GM18868 (cell line): ENCODE measurements at regions not wholly inside any gene's neighbourhood (a gene's known extent, or its start where the extent isn't known, plus 50 kb on each side); places are given as distances from the start of the nearest gene placed in this dataset.
A peak's percentile ranks its signal among the peaks of the same experiment; 100 is the strongest.
"Not testable (repeated sequence)": the region's sequence is repeated elsewhere in the genome, so short reads cannot be mapped to it uniquely, and the experiment has no call there.

Experiments
- ATAC-seq: cut with Tn5 transposase; IDR thresholded peaks from one replicate; pipeline ENCODE4 v1.9.1; 2021; ENCODE audit warnings: mild to moderate bottlenecking, moderate library complexity; ENCODE audit not compliant: unreplicated experiment

GRCh38 chr6:84581494-84582259 is 182.7 kb downstream of the TBX18 start:
- ATAC-seq = peak; percentile 56

- no peak for ATAC-seq
Observed at GRCh38 chr6:84579404-84579803, 185.0 kb downstream of the TBX18 start.

GRCh38 chr6:84576029-84576428 is 188.4 kb downstream of the TBX18 start:
- no peak for ATAC-seq

- ATAC-seq = peak; percentile 96
Observed at GRCh38 chr6:84575264-84575663, 189.1 kb downstream of the TBX18 start.

GRCh38 chr6:84569882-84570281 is 194.5 kb downstream of the TBX18 start:
- no peak for ATAC-seq

GRCh38 chr6:84568971-84569370 is 195.4 kb downstream of the TBX18 start:
- ATAC-seq = no peak

- not testable (repeated sequence) for ATAC-seq
Observed at GRCh38 chr6:84565718-84566117, 198.7 kb downstream of the TBX18 start.

- no peak for ATAC-seq
Observed at GRCh38 chr6:84560436-84561390, 203.7 kb downstream of the TBX18 start.

- ATAC-seq = no peak
Observed at GRCh38 chr6:84556541-84557335, 207.7 kb downstream of the TBX18 start.

GRCh38 chr6:84554706-84555105 is 209.7 kb downstream of the TBX18 start:
- ATAC-seq = no peak

GRCh38 chr6:84554074-84554473 is 210.3 kb downstream of the TBX18 start:
- no peak for ATAC-seq

GRCh38 chr6:84553527-84553926 is 210.9 kb downstream of the TBX18 start:
- no peak for ATAC-seq

GRCh38 chr6:84551797-84552196 is 212.6 kb downstream of the TBX18 start:
- ATAC-seq = no peak

GRCh38 chr6:84549917-84550316 is 214.5 kb downstream of the TBX18 start:
- no peak for ATAC-seq

- peak; percentile 81 for ATAC-seq
Observed at GRCh38 chr6:84547341-84547801, 217.0 kb downstream of the TBX18 start.

- ATAC-seq = peak; percentile 47
Observed at GRCh38 chr6:84546427-84546914, 217.9 kb downstream of the TBX18 start.

- no peak for ATAC-seq
Observed at GRCh38 chr6:84539122-84539856, 225.1 kb downstream of the TBX18 start.

- no peak for ATAC-seq
Observed at GRCh38 chr6:84536885-84537638, 227.3 kb downstream of the TBX18 start.

- no peak for ATAC-seq
Observed at GRCh38 chr6:84528201-84528600, 236.2 kb downstream of the TBX18 start.
